ENCODE measurements at regions not wholly inside any gene's neighbourhood (a gene's known extent, or its start where the extent isn't known, plus 50 kb on each side); places are given as distances from the start of the nearest gene placed in this dataset.

DNA sequence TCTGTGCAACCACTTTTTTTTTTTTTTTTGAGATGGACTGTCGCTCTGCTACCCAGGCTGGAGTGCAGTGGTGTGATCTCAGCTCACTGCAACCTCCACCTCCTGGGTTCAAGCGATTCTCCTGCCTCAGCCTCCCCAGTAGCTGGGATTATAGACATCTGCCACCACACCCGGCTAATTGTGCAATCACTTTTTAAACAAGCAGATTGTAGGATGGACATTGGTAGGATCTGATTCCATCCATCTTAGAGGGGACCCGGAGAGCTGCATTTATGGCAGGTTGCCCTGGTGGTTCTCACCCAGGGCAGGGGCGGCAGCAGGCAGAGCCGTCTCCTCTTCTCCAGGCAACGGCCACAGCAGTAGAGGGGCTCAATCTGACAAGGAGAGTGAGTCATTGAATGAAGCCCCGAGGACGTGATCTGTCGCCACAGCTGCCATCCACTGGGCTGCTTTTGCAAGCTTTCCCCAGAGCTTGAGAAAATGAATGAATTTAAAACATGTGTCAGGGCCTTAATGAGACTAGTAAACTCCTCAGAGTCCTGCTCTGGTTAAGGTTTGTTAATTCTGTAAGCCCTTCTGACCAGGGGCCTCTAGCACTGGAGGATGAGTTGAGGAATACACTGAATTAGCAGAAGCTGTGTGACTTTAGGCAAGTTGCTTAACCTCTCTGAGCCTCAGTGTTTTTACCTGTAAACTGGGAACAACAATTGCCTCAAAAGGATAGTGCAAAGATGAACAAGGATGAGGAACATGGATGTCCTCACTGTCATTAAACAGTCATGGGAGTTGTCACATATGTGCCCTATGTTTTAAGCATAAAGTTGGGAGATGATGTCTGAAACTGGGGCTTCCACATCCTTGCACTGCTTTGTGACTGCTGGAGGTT lies 129.1 kb downstream of the ASB7 start:
- 90% methylated on average over 10 of the region's 10 CpGs for WGBS
- TF ChIP-seq RAD21 (IDR thresholded peaks at IDR 0.05) (no peak), GABPA (IDR thresholded peaks at IDR 0.05 in 1 of 2, conservative IDR thresholded peaks at IDR 0.05 in 1 of 2) (no peak)
- TF ChIP-seq, protein P1, sequence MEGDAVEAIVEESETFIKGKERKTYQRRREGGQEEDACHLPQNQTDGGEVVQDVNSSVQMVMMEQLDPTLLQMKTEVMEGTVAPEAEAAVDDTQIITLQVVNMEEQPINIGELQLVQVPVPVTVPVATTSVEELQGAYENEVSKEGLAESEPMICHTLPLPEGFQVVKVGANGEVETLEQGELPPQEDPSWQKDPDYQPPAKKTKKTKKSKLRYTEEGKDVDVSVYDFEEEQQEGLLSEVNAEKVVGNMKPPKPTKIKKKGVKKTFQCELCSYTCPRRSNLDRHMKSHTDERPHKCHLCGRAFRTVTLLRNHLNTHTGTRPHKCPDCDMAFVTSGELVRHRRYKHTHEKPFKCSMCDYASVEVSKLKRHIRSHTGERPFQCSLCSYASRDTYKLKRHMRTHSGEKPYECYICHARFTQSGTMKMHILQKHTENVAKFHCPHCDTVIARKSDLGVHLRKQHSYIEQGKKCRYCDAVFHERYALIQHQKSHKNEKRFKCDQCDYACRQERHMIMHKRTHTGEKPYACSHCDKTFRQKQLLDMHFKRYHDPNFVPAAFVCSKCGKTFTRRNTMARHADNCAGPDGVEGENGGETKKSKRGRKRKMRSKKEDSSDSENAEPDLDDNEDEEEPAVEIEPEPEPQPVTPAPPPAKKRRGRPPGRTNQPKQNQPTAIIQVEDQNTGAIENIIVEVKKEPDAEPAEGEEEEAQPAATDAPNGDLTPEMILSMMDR (IDR thresholded peaks at IDR 0.05; ENCODE audit: low read depth, low read length, missing input control): no peak
- Histone ChIP-seq H3K36me3 (ENCODE audit: control insufficient read depth in 4 of 4, insufficient read depth in 3 of 4, low read depth in 1 of 4, low read length in 3 of 4) (no peaks in the 10 kb centered on the region), H3K9me3 (ENCODE audit: control insufficient read depth in 4 of 4, low read length in 3 of 4) (no peaks in the 10 kb centered on the region), H3K27me3 (ENCODE audit: control insufficient read depth in 4 of 4, insufficient read depth in 4 of 4, low read length in 3 of 4) (peaks cover 0 to 6% (median 0%) of the 10 kb centered on the region in 4 donors), H3K9ac (ENCODE audit: low read depth in 1 of 2, low read length in 2 of 2) (no peak overlapping the region), H3K4me3 (ENCODE audit: low read depth in 1 of 3, low read length in 3 of 3) (no peak overlapping the region), H3K4me1 (ENCODE audit: control insufficient read depth in 4 of 4, insufficient read depth in 4 of 4, low read length in 3 of 4) (no peaks in the 10 kb centered on the region), H3K27ac (ENCODE audit: low read depth in 1 of 2, low read length in 2 of 2) (no peak overlapping the region)
- no peak for DNase-seq (ENCODE audit: low spot score)

GRCh38 chr15:100732211-100733055 lies 130.0 kb downstream of the ASB7 start:
- no peak for DNase-seq (ENCODE audit: low spot score)
- WGBS: 57% methylated on average over 7 of the region's 7 CpGs
- H3K9me3 ChIP-seq (ENCODE audit: control insufficient read depth in 4 of 4, low read length in 3 of 4): no peaks in the 10 kb centered on the region
- H3K9ac ChIP-seq (ENCODE audit: low read depth in 1 of 2, low read length in 2 of 2): no peak overlapping the region
- no peaks in the 10 kb centered on the region for H3K4me1 ChIP-seq (ENCODE audit: control insufficient read depth in 4 of 4, insufficient read depth in 4 of 4, low read length in 3 of 4)
- H3K27me3 ChIP-seq (ENCODE audit: control insufficient read depth in 4 of 4, insufficient read depth in 4 of 4, low read length in 3 of 4): peaks cover 0 to 6% (median 0%) of the 10 kb centered on the region in 4 donors
- H3K4me3 ChIP-seq (ENCODE audit: low read depth in 1 of 3, low read length in 3 of 3): no peak overlapping the region
- no peak overlapping the region for H3K27ac ChIP-seq (ENCODE audit: low read depth in 1 of 2, low read length in 2 of 2)
- TF ChIP-seq, protein P2, sequence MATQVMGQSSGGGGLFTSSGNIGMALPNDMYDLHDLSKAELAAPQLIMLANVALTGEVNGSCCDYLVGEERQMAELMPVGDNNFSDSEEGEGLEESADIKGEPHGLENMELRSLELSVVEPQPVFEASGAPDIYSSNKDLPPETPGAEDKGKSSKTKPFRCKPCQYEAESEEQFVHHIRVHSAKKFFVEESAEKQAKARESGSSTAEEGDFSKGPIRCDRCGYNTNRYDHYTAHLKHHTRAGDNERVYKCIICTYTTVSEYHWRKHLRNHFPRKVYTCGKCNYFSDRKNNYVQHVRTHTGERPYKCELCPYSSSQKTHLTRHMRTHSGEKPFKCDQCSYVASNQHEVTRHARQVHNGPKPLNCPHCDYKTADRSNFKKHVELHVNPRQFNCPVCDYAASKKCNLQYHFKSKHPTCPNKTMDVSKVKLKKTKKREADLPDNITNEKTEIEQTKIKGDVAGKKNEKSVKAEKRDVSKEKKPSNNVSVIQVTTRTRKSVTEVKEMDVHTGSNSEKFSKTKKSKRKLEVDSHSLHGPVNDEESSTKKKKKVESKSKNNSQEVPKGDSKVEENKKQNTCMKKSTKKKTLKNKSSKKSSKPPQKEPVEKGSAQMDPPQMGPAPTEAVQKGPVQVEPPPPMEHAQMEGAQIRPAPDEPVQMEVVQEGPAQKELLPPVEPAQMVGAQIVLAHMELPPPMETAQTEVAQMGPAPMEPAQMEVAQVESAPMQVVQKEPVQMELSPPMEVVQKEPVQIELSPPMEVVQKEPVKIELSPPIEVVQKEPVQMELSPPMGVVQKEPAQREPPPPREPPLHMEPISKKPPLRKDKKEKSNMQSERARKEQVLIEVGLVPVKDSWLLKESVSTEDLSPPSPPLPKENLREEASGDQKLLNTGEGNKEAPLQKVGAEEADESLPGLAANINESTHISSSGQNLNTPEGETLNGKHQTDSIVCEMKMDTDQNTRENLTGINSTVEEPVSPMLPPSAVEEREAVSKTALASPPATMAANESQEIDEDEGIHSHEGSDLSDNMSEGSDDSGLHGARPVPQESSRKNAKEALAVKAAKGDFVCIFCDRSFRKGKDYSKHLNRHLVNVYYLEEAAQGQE (IDR thresholded peaks at IDR 0.05): no peak
- TF ChIP-seq, protein P3, sequence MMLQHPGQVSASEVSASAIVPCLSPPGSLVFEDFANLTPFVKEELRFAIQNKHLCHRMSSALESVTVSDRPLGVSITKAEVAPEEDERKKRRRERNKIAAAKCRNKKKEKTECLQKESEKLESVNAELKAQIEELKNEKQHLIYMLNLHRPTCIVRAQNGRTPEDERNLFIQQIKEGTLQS (IDR thresholded peaks at IDR 0.05): no peak
- TF ChIP-seq, protein P4, sequence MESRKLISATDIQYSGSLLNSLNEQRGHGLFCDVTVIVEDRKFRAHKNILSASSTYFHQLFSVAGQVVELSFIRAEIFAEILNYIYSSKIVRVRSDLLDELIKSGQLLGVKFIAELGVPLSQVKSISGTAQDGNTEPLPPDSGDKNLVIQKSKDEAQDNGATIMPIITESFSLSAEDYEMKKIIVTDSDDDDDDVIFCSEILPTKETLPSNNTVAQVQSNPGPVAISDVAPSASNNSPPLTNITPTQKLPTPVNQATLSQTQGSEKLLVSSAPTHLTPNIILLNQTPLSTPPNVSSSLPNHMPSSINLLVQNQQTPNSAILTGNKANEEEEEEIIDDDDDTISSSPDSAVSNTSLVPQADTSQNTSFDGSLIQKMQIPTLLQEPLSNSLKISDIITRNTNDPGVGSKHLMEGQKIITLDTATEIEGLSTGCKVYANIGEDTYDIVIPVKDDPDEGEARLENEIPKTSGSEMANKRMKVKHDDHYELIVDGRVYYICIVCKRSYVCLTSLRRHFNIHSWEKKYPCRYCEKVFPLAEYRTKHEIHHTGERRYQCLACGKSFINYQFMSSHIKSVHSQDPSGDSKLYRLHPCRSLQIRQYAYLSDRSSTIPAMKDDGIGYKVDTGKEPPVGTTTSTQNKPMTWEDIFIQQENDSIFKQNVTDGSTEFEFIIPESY (IDR thresholded peaks at IDR 0.05): no peak
- no peak for TF ChIP-seq NR2F2 (IDR thresholded peaks at IDR 0.05)
- no peak for TF ChIP-seq FOXA1 (IDR thresholded peaks at IDR 0.05)
- no peak for TF ChIP-seq RAD21 (IDR thresholded peaks at IDR 0.05)
- no peak for TF ChIP-seq GABPA (IDR thresholded peaks at IDR 0.05 in 1 of 2, conservative IDR thresholded peaks at IDR 0.05 in 1 of 2)
- no peak for TF ChIP-seq TAF1 (conservative IDR thresholded peaks at IDR 0.05)
- TF ChIP-seq SP1 (IDR thresholded peaks at IDR 0.05): no peak
- TF ChIP-seq EGR1 (IDR thresholded peaks at IDR 0.05; ENCODE audit: low read depth in 2 of 2): no peak
- TF ChIP-seq, protein P5, sequence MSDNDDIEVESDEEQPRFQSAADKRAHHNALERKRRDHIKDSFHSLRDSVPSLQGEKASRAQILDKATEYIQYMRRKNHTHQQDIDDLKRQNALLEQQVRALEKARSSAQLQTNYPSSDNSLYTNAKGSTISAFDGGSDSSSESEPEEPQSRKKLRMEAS (IDR thresholded peaks at IDR 0.05): no peak
- H3K36me3 ChIP-seq (ENCODE audit: control insufficient read depth in 4 of 4, insufficient read depth in 3 of 4, low read depth in 1 of 4, low read length in 3 of 4): no peaks in the 10 kb centered on the region

Measured in liver (tissue), 8 donors.